Fibroblast of lung (primary cell): ENCODE measurements at regions not wholly inside any gene's neighbourhood (a gene's known extent, or its start where the extent isn't known, plus 50 kb on each side); places are given as distances from the start of the nearest gene placed in this dataset.
A peak's percentile ranks its signal among the peaks of the same experiment; 100 is the strongest.

Source experiments
- DNase-seq, 2 donors: peaks; one replicate each; pipeline versions ENCODE4 v3.0.0 to v3.0.0-alpha.2; 2010; ENCODE audit warnings: low read depth in 2 of 2
- H2AFZ ChIP-seq: 2 replicates; pipeline ENCODE4 v1.5.1; 2012; ENCODE audit warnings: low read length, control low read depth, inconsistent platforms
- H3K27ac ChIP-seq: 2 replicates; pipeline ENCODE4 v1.5.1; 2011; ENCODE audit warnings: low read length, control low read depth; ENCODE audit not compliant: insufficient read depth
- H3K27me3 ChIP-seq: 2 replicates; pipeline ENCODE4 v1.5.1; 2011; ENCODE audit warnings: mild to moderate bottlenecking, low read length; ENCODE audit not compliant: control insufficient read depth, insufficient read depth
- H3K36me3 ChIP-seq: 2 replicates; pipeline ENCODE4 v1.5.1; 2011; ENCODE audit warnings: low read length; ENCODE audit not compliant: control insufficient read depth, insufficient read depth
- H3K4me1 ChIP-seq: 2 replicates; pipeline ENCODE4 v1.5.1; 2011; ENCODE audit warnings: low read length; ENCODE audit not compliant: control insufficient read depth, insufficient read depth; ENCODE audit errors: extremely low read depth
- H3K4me2 ChIP-seq: 2 replicates; pipeline ENCODE4 v1.5.1; 2011; ENCODE audit warnings: low read length, control low read depth; ENCODE audit not compliant: insufficient read depth; ENCODE audit errors: extremely low read depth
- H3K4me3 ChIP-seq, 4 experiments: fragments of 200-600 bp in 1 of 4; sonication (generic) in 1 of 4; replicated peaks in 1 of 4; 2 replicates each; pipeline ENCODE4 v1.5.1; 2011 to 2016; ENCODE audit warnings: low read length in 4 of 4, low read depth in 3 of 4, mild to moderate bottlenecking in 3 of 4, control low read depth in 2 of 4, inconsistent platforms in 1 of 4, mixed read lengths in 1 of 4; ENCODE audit not compliant: insufficient read depth in 1 of 4; ENCODE audit errors: control extremely low read depth in 1 of 4
- H3K79me2 ChIP-seq: 2 replicates; pipeline ENCODE4 v1.5.1; 2012; ENCODE audit warnings: mild to moderate bottlenecking, low read length, inconsistent platforms; ENCODE audit not compliant: control insufficient read depth, insufficient read depth
- H3K9ac ChIP-seq: 2 replicates; pipeline ENCODE4 v1.5.1; 2011; ENCODE audit warnings: mild to moderate bottlenecking, low read length, control low read depth; ENCODE audit not compliant: insufficient read depth
- H3K9me3 ChIP-seq: 2 replicates; pipeline ENCODE4 v1.5.1; 2012; ENCODE audit warnings: low read depth, low read length; ENCODE audit not compliant: control insufficient read depth, insufficient read depth
- H4K20me1 ChIP-seq: 2 replicates; pipeline ENCODE4 v1.5.1; 2011; ENCODE audit warnings: low read length; ENCODE audit not compliant: control insufficient read depth, insufficient read depth; ENCODE audit errors: extremely low read depth
- CTCF ChIP-seq, 2 donors: IDR thresholded peaks in 1 of 2; conservative IDR thresholded peaks in 1 of 2; 1 replicate in 1 of 2; 2 replicates in 1 of 2; pipeline ENCODE4 v1.5.1; 2011 to 2012; ENCODE audit warnings: low read length in 2 of 2, control low read depth in 1 of 2, inconsistent platforms in 1 of 2, low read depth in 1 of 2, mild to moderate bottlenecking in 1 of 2
- EZH2 ChIP-seq: IDR thresholded peaks from 2 replicates; pipeline ENCODE4 v1.5.1; 2012; ENCODE audit warnings: low read length, control low read depth, mild to moderate bottlenecking; ENCODE audit errors: missing control alignments

DNA sequence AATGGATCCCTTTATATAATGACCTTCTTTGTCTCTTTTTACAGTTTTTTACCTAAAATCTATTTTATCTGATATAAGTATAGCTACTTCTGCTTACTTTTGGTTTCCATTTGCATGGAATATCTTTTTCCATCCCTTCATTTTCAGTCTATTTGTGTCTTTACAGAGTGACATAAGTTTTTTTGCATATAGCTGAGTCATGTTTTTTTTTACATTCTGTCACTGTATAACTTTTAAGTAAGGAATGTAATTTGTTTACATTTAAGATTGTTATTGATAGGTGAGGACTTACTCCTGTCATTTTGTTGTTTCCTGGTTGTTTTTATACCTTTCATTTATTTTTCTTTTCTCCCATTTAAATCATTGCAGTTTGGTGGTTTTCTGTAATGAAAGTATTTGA is 402.7 kb upstream of the ADGRL2 start:
- no peak for DNase-seq
- Histone ChIP-seq H3K4me1 (no peaks in the 10 kb centered on the region), H3K4me2 (no peak overlapping the region), H4K20me1 (no peaks in the 10 kb centered on the region), H3K27ac (no peak overlapping the region), H3K9me3 (no peaks in the 10 kb centered on the region), H3K27me3 (no peaks in the 10 kb centered on the region), H3K9ac (no peak overlapping the region), H2AFZ (no peak overlapping the region), H3K36me3 (no peaks in the 10 kb centered on the region), H3K79me2 (no peaks in the 10 kb centered on the region), H3K4me3 (no peak overlapping the region)
- no peak for TF ChIP-seq EZH2
- no peak for TF ChIP-seq CTCF (conservative IDR thresholded peaks at IDR 0.05 in 1 of 2, IDR thresholded peaks at IDR 0.05 in 1 of 2; ENCODE audit: low read depth in 1 of 2, low read length in 2 of 2)

- no peaks in the 10 kb centered on the region for H3K79me2 ChIP-seq
- no peak for TF ChIP-seq EZH2
- TF ChIP-seq CTCF (conservative IDR thresholded peaks at IDR 0.05 in 1 of 2, IDR thresholded peaks at IDR 0.05 in 1 of 2; ENCODE audit: low read depth in 1 of 2, low read length in 2 of 2): no peak
- DNase-seq: no peak
- H3K9ac ChIP-seq: no peak overlapping the region
- H3K27ac ChIP-seq: no peak overlapping the region
- H4K20me1 ChIP-seq: no peaks in the 10 kb centered on the region
- H3K9me3 ChIP-seq: no peaks in the 10 kb centered on the region
- H3K27me3 ChIP-seq: no peaks in the 10 kb centered on the region
- no peak overlapping the region for H2AFZ ChIP-seq
- no peak overlapping the region for H3K4me2 ChIP-seq
- no peaks in the 10 kb centered on the region for H3K4me1 ChIP-seq
- H3K4me3 ChIP-seq: no peak overlapping the region
- no peaks in the 10 kb centered on the region for H3K36me3 ChIP-seq
Measured at GRCh38 chr1:81392526-81393226, 408.1 kb upstream of the ADGRL2 start.

- TF ChIP-seq CTCF (conservative IDR thresholded peaks at IDR 0.05 in 1 of 2, IDR thresholded peaks at IDR 0.05 in 1 of 2; ENCODE audit: low read depth in 1 of 2, low read length in 2 of 2) (no peak), EZH2 (no peak)
- no peaks in the 10 kb centered on the region for H3K79me2 ChIP-seq
- no peaks in the 10 kb centered on the region for H3K9me3 ChIP-seq
- no peak overlapping the region for H3K27ac ChIP-seq
- H3K9ac ChIP-seq: no peak overlapping the region
- H2AFZ ChIP-seq: no peak overlapping the region
- H3K27me3 ChIP-seq: no peaks in the 10 kb centered on the region
- no peak overlapping the region for H3K4me3 ChIP-seq
- no peak overlapping the region for H3K4me2 ChIP-seq
- no peaks in the 10 kb centered on the region for H3K36me3 ChIP-seq
- no peaks in the 10 kb centered on the region for H4K20me1 ChIP-seq
- DNase-seq: peak in 1 of 2 donors; percentile 76
- H3K4me1 ChIP-seq: no peaks in the 10 kb centered on the region
Measured at GRCh38 chr1:81391125-81391828, 409.5 kb upstream of the ADGRL2 start.
